OCI-LY3 (cell line): ENCODE measurements at regions not wholly inside any gene's neighbourhood (a gene's known extent, or its start where the extent isn't known, plus 50 kb on each side); places are given as distances from the start of the nearest gene placed in this dataset.

Source experiments
- H2AFZ ChIP-seq: fragments of 200-600, 300-600 bp; shearing (Covaris generic); 2 replicates; pipeline ENCODE4 v1.6.0; 2014; ENCODE audit warnings: antibody characterized with exemption, low read depth, low read length
- H3K27ac ChIP-seq: fragments of 200-600, 300-600 bp; sonication (generic); 2 replicates; pipeline ENCODE4 v1.5.1; 2014; ENCODE audit warnings: mild to moderate bottlenecking, low read length, moderate library complexity, mixed read lengths
- H3K27me3 ChIP-seq: fragments of 200-600, 300-600 bp; sonication (generic); 2 replicates; pipeline ENCODE4 v1.6.1; 2014; ENCODE audit warnings: low read depth, low read length, mixed read lengths
- H3K36me3 ChIP-seq: fragments of 200-600, 300-600 bp; sonication (generic); replicated peaks from 2 replicates; pipeline ENCODE3; 2014; ENCODE audit warnings: low read depth, low read length, mixed read lengths
- H3K4me1 ChIP-seq: fragments of 300-600, 200-600 bp; sonication (generic); 2 replicates; pipeline ENCODE4 v1.6.1; 2014; ENCODE audit warnings: low read length, mixed read lengths
- H3K4me2 ChIP-seq: fragments of 200-600, 300-600 bp; sonication (generic); 2 replicates; pipeline ENCODE4 v1.6.1; 2014; ENCODE audit warnings: low read length, mixed read lengths
- H3K4me3 ChIP-seq: fragments of 300-600, 200-600 bp; sonication (generic); 2 replicates; pipeline ENCODE4 v1.5.1; 2014; ENCODE audit warnings: antibody characterized with exemption, mild to moderate bottlenecking, low read length, moderate library complexity
- H3K79me2 ChIP-seq: fragments of 300-600, 200-600 bp; shearing (Covaris generic); 2 replicates; pipeline ENCODE4 v1.6.1; 2014; ENCODE audit warnings: mild to moderate bottlenecking, low read length, mixed read lengths
- H3K9ac ChIP-seq: fragments of 300-600, 200-600 bp; shearing (Covaris generic); 2 replicates; pipeline ENCODE4 v1.6.0; 2014; ENCODE audit warnings: mild to moderate bottlenecking, low read length, moderate library complexity
- H3K9me3 ChIP-seq: fragments of 200-600, 300-600 bp; shearing (Covaris generic); 2 replicates; pipeline ENCODE4 v1.6.1; 2014; ENCODE audit warnings: low read length, mixed read lengths; ENCODE audit not compliant: insufficient read depth
- H4K20me1 ChIP-seq: fragments of 200-600, 300-600 bp; sonication (generic); 2 replicates; pipeline ENCODE4 v1.6.1; 2016; ENCODE audit warnings: low read length, mixed read lengths; ENCODE audit not compliant: insufficient read depth
- CTCF ChIP-seq: fragments of 200-600, 300-600 bp; sonication (generic); IDR thresholded peaks from 2 replicates; pipeline ENCODE4 v1.5.1; 2014; ENCODE audit warnings: antibody characterized with exemption, low read length, low read depth
- EZH2phosphoT487 ChIP-seq: fragments of 200-600 bp; shearing (Covaris generic); IDR thresholded peaks from 2 replicates; pipeline ENCODE4 v1.6.1; 2018; ENCODE audit warnings: antibody characterized with exemption, mixed run types, low read depth

- Histone ChIP-seq H3K9ac (no peak overlapping the region), H3K36me3 (no peaks in the 10 kb centered on the region), H3K27me3 (no peaks in the 10 kb centered on the region), H2AFZ (no peak overlapping the region), H3K4me3 (no peak overlapping the region), H3K79me2 (no peaks in the 10 kb centered on the region), H3K4me2 (no peak overlapping the region), H3K9me3 (no peaks in the 10 kb centered on the region), H4K20me1 (no peaks in the 10 kb centered on the region), H3K27ac (no peak overlapping the region), H3K4me1 (no peaks in the 10 kb centered on the region)
- no peak for TF ChIP-seq EZH2phosphoT487
- TF ChIP-seq CTCF: no peak
Observed at GRCh38 chr6:126753606-126754005, 364.9 kb upstream of the RSPO3 start.

GRCh38 chr6:126761854-126762253 lies 356.6 kb upstream of the RSPO3 start:
- Histone ChIP-seq H3K79me2 (no peaks in the 10 kb centered on the region), H3K27me3 (no peaks in the 10 kb centered on the region), H3K9me3 (no peaks in the 10 kb centered on the region), H3K27ac (no peak overlapping the region), H3K9ac (no peak overlapping the region), H2AFZ (no peak overlapping the region), H4K20me1 (no peaks in the 10 kb centered on the region), H3K4me1 (no peaks in the 10 kb centered on the region), H3K4me3 (no peak overlapping the region), H3K4me2 (no peak overlapping the region), H3K36me3 (no peaks in the 10 kb centered on the region)
- no peak for TF ChIP-seq EZH2phosphoT487
- no peak for TF ChIP-seq CTCF

GRCh38 chr6:126764104-126764503 lies 354.4 kb upstream of the RSPO3 start:
- no peaks in the 10 kb centered on the region for H3K4me1 ChIP-seq
- H3K4me3 ChIP-seq: no peak overlapping the region
- H3K9me3 ChIP-seq: no peaks in the 10 kb centered on the region
- H3K9ac ChIP-seq: no peak overlapping the region
- no peaks in the 10 kb centered on the region for H3K36me3 ChIP-seq
- no peak overlapping the region for H2AFZ ChIP-seq
- no peaks in the 10 kb centered on the region for H3K27me3 ChIP-seq
- no peak overlapping the region for H3K27ac ChIP-seq
- H3K4me2 ChIP-seq: no peak overlapping the region
- H3K79me2 ChIP-seq: no peaks in the 10 kb centered on the region
- no peaks in the 10 kb centered on the region for H4K20me1 ChIP-seq
- no peak for TF ChIP-seq CTCF
- TF ChIP-seq EZH2phosphoT487: no peak

- Histone ChIP-seq H3K27ac (no peak overlapping the region), H4K20me1 (no peaks in the 10 kb centered on the region), H3K36me3 (no peaks in the 10 kb centered on the region), H3K4me2 (no peak overlapping the region), H2AFZ (no peak overlapping the region), H3K27me3 (no peaks in the 10 kb centered on the region), H3K9me3 (no peaks in the 10 kb centered on the region), H3K79me2 (no peaks in the 10 kb centered on the region), H3K9ac (no peak overlapping the region), H3K4me3 (no peak overlapping the region), H3K4me1 (no peaks in the 10 kb centered on the region)
- TF ChIP-seq CTCF (no peak), EZH2phosphoT487 (no peak)
Observed at GRCh38 chr6:126764671-126765070, 353.8 kb upstream of the RSPO3 start.
